Activated T-cell treated with anti-CD3 and anti-CD28 coated beads for 1 hour (primary cell): ENCODE measurements at regions not wholly inside any gene's neighbourhood (a gene's known extent, or its start where the extent isn't known, plus 50 kb on each side); places are given as distances from the start of the nearest gene placed in this dataset.
"Not testable (repeated sequence)": the region's sequence is repeated elsewhere in the genome, so short reads cannot be mapped to it uniquely, and the experiment has no call there.

Experiments used
- DNase-seq: peaks from one replicate; pipeline ENCODE4 v3.0.0-alpha.2; 2020; ENCODE audit warnings: low read depth

DNA sequence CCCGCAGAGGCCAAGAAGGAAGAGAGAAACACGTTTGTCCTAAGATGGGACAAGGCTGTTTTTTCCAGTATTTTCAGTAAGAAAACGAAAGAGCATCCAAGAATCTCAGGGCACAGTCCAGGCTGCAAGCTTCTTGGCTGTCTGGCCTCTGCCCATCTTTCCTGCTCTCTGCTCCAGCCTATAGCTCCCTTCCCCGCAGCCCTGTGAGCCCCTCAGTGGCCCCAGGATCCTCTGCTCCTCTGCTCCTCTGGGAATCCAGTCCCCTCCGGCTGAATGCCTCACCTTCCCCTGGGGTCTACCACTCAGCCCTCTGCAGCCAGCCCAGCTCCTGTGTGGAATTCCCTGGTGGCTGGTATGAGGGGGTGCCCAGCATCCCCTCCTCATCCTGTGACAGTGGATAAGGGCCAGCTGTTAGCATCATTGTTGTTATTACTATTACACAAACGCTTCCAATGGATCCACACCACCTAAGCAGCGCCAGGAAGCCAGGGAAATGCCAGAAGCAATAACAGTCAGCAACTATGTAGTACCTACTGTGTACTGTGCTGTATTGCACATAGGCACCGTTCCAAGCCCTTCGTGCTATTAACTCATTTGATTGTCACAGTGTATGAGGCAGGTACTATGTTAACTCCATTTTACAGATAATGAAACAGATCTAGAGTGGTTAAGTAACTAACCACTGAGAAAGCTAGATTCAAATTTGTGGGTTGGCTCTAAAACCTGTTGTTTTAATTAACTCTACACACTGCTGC, 60.3 kb upstream of the PTPN1 start:
- DNase-seq, result no peak

DNA sequence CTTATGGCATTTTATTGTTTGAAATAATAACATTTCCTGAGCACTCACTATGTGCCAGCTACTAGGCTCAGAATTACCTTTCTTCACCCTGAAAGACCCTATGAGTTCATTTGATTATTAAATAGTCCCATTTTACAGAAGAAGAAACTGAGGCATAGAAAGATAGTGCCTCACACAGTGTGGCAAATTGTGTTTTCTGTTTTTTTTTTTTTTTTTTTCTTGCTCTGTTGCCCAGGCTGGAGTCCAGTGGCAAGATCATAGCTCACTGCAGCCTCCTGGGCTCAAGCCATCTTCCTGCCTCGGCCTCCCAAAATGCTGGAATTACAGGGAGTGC, 59.7 kb upstream of the PTPN1 start:
- no peak for DNase-seq

- no peak for DNase-seq
These were observed 59.1 kb upstream of the PTPN1 start for GRCh38 chr20:50450881-50451752.

- not testable (repeated sequence) for DNase-seq
These were observed 58.3 kb upstream of the PTPN1 start for GRCh38 chr20:50451792-50452425.

DNA sequence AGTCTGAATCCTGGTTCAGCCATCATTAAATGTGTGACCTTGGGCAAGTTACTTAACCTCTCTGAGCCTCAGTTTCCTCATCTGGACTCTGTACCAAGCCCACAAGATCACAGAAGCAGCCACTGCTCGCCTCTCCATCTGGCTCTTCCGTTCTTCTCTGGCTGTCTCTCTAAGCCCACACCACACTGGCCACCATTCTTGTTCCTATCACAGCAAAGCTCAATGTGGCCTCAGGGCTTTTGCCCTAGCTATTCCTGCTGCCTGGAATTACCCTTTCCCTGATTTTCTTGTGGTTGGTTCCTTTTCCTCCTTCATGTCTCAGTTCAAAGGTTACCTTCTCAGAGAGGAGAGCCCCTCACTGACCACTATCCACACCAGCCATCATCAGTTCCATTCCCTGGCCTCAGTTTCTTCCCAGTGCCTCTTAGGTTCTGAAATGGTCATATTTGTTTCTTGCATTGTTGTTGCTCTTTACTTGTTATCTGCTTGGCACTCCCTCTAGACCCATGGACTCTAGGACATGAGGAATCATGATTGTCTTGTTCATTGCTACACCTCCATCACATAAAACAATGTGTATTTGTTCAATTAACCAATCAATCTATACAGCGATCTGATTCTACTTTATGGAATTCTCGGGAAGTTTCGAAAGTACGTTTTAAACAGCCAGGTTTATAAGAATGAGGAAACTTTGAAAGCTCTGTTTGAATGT, 56.5 kb upstream of the PTPN1 start:
- no peak for DNase-seq

- not testable (repeated sequence) for DNase-seq
These were observed 54.9 kb upstream of the PTPN1 start for GRCh38 chr20:50455245-50455644.

GRCh38 chr20:50455656-50456451, 54.3 kb upstream of the PTPN1 start:
- DNase-seq, result no peak

DNA sequence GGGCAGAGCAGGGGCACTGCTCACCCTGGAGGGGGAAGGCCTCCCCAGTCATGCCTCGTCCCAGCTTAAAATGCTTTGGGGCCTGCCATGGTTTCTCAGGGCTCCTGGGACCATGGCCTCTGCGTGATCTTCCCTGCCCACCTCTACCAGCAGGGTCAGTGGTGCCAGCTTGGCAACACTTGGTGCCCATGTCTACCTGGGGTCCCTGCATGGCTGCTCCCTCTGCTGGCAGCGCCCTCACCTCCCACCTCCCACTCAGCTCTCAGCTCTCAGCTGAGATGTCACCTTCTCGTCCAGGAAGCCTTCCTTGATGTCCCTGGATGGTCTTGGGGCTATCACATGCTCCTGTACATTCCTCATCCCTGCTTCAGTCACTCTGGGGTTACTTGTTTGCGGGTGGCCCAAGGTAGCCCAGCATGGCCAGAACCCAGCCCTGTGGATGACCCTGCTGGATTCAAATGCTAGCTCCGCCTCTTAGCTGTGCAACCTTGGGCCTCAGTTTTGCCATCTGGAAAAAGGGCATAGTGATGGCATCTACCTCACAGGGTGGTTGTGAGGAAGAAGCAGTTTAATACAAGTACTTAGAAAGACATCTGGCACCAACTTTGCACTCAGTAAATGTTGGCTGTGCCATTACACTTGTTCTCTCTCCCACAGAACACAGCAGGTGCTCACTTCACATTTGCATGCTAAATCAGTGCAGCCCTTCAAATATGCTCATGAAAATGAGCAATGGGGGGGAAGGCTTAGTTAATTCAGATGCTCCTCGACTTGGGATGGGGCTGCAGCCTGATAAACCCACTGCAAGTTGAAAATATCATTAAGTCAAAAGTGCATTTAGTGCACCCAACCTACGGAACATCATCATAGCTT, 53.5 kb upstream of the PTPN1 start:
- DNase-seq, result no peak

GRCh38 chr20:50459124-50459918, 50.9 kb upstream of the PTPN1 start:
- no peak for DNase-seq

DNA sequence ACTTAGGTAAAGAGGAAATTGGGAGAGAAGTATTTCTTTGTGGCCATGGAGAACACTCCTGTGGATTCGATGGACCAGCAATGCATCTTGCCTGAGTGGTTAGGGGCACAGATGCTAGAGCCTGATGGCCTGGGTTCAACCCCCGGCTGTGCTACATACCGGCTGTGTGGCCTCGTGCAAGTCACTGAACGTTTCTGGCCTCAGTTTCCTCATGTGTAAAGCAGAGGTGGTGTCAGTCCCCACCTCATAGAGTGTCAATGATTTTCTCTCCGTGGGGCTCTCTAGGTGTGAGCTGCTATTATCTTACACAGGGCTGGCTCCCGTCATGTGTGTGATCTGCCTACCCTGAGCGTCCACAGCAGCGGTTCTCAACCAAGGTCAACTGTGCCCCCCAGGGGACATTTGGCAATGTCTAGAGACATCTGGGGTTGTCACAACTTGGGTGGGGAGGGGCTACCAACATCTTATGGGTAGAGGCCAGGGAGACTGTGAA, 50.0 kb upstream of the PTPN1 start:
- DNase-seq, result no peak
